SK-N-SH (cell line): ENCODE measurements at regions not wholly inside any gene's neighbourhood (a gene's known extent, or its start where the extent isn't known, plus 50 kb on each side); places are given as distances from the start of the nearest gene placed in this dataset.
A peak's percentile ranks its signal among the peaks of the same experiment; 100 is the strongest.

Experiments
- CTCF ChIP-seq: fragments of 200-600 bp; sonication (generic); IDR thresholded peaks from 2 replicates; pipeline ENCODE4 v1.6.1; 2017; ENCODE audit warnings: antibody characterized with exemption, mild to moderate bottlenecking, moderate library complexity
- ELF1 ChIP-seq: IDR thresholded peaks from 2 replicates; pipeline ENCODE4 v1.4.0; 2012
- POLR2AphosphoS5 ChIP-seq: IDR thresholded peaks from 2 replicates; pipeline ENCODE4 v1.6.1; 2012; ENCODE audit warnings: low read depth, low read length
- RCOR1 ChIP-seq: fragments of 150-350 bp; IDR thresholded peaks from 2 replicates; pipeline ENCODE4 v1.6.1; 2017; ENCODE audit warnings: antibody characterized with exemption, low read length
- TAF1 ChIP-seq: IDR thresholded peaks from 2 replicates; pipeline ENCODE4 v1.6.1; 2012; ENCODE audit warnings: low read depth, mild to moderate bottlenecking, low read length, moderate library complexity, borderline replicate concordance
- USF2 ChIP-seq: fragments of 150-350 bp; IDR thresholded peaks from 2 replicates; pipeline ENCODE4 v1.6.1; 2017; ENCODE audit warnings: antibody characterized with exemption, low read length, low read depth, borderline replicate concordance
- YY1 ChIP-seq: IDR thresholded peaks from 2 replicates; pipeline ENCODE4 v1.4.0; 2012; ENCODE audit warnings: low read depth, mild to moderate bottlenecking

GRCh38 chr6:71420095-71420692 lies 131.6 kb downstream of the OGFRL1 start:
- TF ChIP-seq YY1 (no peak; the same call in 1 of the 2 replicates), CTCF (peak; percentile 47), ELF1 (no peak), USF2 (no peak), POLR2AphosphoS5 (no peak), RCOR1 (no peak), TAF1 (no peak)
